ENCODE measurements at regions not wholly inside any gene's neighbourhood (a gene's known extent, or its start where the extent isn't known, plus 50 kb on each side); places are given as distances from the start of the nearest gene placed in this dataset.

DNA sequence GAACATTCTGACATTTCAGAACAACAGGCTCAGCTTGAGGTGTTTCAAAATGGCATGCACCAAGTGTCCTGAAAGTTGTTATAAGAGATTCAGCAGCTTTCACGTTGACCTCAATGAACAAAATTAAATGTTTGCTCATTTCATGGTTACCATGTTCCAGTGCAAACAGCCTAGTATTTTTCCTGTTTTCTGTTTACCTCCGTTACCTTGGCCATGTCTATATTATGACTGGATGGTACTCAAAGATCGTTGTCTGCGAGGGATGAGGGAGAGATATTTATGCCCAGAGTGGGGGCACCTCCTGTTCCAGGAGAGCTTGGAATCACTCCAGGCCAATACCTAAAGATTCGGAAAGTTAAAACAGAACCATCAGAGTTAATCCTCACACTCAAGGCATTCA, 83.8 kb upstream of the SASH1 start:
- TF ChIP-seq CREB1 (CRISPR knock-in tag; IDR thresholded peaks at IDR 0.05) (no peak), ATF6 (CRISPR knock-in tag; IDR thresholded peaks at IDR 0.05) (no peak), CTCF (IDR thresholded peaks at IDR 0.05) (no peak), ZNF396 (CRISPR knock-in tag; IDR thresholded peaks at IDR 0.05; ENCODE audit: borderline replicate concordance) (no peak), CBFB (CRISPR knock-in tag; IDR thresholded peaks at IDR 0.05; ENCODE audit: low read depth) (no peak), TEAD1 (CRISPR knock-in tag; IDR thresholded peaks at IDR 0.05) (no peak)
